Panc1 (cell line): ENCODE measurements at regions not wholly inside any gene's neighbourhood (a gene's known extent, or its start where the extent isn't known, plus 50 kb on each side); places are given as distances from the start of the nearest gene placed in this dataset.

Source experiments
- CTCF ChIP-seq: fragments of 450-650 bp; IDR thresholded peaks from 2 replicates; pipeline ENCODE4 v1.5.1; 2017; ENCODE audit warnings: mild to moderate bottlenecking
- POLR2AphosphoS5 ChIP-seq: IDR thresholded peaks from 2 replicates; pipeline ENCODE4 v1.6.1; 2012; ENCODE audit warnings: mild to moderate bottlenecking, low read depth, low read length, moderate library complexity
- REST ChIP-seq, 2 experiments: IDR thresholded peaks; 2 replicates each; pipeline ENCODE4 v1.6.1; 2011 to 2012; ENCODE audit warnings: low read depth in 2 of 2, control low read depth in 1 of 2, low read length in 1 of 2, mild to moderate bottlenecking in 1 of 2, moderate library complexity in 1 of 2; ENCODE audit not compliant: insufficient read depth in 1 of 2
- SIN3A ChIP-seq: IDR thresholded peaks from 2 replicates; pipeline ENCODE4 v1.6.1; 2012; ENCODE audit warnings: low read depth, mild to moderate bottlenecking, low read length, moderate library complexity, borderline replicate concordance; ENCODE audit not compliant: insufficient read depth
- TCF7L2 ChIP-seq: IDR thresholded peaks from 2 replicates; pipeline ENCODE4 v1.6.1; 2011; ENCODE audit warnings: mild to moderate bottlenecking, low read depth, low read length, inconsistent platforms

GRCh38 chr6:170003027-170003426 is 251.6 kb downstream of the ERMARD start:
- TF ChIP-seq CTCF (no peak; the same call in 1 of the 2 replicates), POLR2AphosphoS5 (no peak), TCF7L2 (no peak), REST (IDR thresholded peaks at IDR 0.05; ENCODE audit: insufficient read depth in 1 of 2, low read depth in 2 of 2, low read length in 1 of 2) (no peak), SIN3A (no peak)
